ENCODE measurements at regions not wholly inside any gene's neighbourhood (a gene's known extent, or its start where the extent isn't known, plus 50 kb on each side); places are given as distances from the start of the nearest gene placed in this dataset.

DNA sequence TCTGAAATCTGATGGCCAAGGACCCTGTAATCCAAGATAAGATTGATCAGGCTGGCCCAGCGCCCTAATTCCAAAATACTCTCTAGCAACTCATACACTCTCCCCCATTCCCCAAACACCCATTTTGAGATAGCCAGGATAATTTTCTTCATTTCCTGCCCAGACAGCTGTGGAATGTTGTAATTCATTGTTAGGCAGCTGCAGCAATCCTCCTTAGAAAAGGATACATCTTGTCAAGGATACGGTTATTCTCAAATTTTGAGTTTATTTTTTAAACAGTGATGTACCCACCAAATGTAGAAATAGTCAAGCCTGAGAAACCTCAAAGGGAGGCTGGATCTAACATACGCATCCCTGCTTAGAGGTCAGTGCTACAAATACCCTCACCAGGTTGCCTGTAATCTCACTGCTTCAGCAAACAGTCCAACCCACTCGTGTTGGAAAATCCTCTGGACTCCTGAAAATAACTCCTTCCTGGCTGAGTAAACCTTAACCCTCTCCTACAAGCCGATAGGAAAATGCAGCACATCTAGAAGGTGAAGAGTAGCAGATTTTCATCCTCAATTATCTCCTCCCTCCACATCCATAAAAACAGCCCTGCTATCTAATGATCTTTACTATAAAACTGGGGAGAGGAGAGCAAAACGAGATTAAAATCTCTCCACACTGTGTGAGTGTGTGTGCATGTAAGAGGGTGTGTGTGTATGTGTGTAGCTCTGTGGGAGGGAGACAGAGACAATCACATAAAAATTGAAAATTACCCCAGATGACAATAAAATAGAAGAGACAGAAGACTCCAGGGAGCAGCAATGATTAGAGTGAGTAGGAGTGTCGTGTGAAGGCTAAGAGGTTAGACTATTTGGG lies 683.1 kb downstream of the DIAPH3 start:
- H3K9me3 ChIP-seq = no peaks in the 10 kb centered on the region
- no peak for TF ChIP-seq POLR2A (IDR thresholded peaks at IDR 0.05)
- TF ChIP-seq, protein P1, sequence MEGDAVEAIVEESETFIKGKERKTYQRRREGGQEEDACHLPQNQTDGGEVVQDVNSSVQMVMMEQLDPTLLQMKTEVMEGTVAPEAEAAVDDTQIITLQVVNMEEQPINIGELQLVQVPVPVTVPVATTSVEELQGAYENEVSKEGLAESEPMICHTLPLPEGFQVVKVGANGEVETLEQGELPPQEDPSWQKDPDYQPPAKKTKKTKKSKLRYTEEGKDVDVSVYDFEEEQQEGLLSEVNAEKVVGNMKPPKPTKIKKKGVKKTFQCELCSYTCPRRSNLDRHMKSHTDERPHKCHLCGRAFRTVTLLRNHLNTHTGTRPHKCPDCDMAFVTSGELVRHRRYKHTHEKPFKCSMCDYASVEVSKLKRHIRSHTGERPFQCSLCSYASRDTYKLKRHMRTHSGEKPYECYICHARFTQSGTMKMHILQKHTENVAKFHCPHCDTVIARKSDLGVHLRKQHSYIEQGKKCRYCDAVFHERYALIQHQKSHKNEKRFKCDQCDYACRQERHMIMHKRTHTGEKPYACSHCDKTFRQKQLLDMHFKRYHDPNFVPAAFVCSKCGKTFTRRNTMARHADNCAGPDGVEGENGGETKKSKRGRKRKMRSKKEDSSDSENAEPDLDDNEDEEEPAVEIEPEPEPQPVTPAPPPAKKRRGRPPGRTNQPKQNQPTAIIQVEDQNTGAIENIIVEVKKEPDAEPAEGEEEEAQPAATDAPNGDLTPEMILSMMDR (IDR thresholded peaks at IDR 0.05) = no peak
- no peak overlapping the region for H3K27ac ChIP-seq
- no peaks in the 10 kb centered on the region for H3K4me1 ChIP-seq
- no peak overlapping the region for H3K4me3 ChIP-seq
- no peaks in the 10 kb centered on the region for H3K36me3 ChIP-seq
- no peaks in the 10 kb centered on the region for H3K27me3 ChIP-seq
- DNase-seq = no peak

DNA sequence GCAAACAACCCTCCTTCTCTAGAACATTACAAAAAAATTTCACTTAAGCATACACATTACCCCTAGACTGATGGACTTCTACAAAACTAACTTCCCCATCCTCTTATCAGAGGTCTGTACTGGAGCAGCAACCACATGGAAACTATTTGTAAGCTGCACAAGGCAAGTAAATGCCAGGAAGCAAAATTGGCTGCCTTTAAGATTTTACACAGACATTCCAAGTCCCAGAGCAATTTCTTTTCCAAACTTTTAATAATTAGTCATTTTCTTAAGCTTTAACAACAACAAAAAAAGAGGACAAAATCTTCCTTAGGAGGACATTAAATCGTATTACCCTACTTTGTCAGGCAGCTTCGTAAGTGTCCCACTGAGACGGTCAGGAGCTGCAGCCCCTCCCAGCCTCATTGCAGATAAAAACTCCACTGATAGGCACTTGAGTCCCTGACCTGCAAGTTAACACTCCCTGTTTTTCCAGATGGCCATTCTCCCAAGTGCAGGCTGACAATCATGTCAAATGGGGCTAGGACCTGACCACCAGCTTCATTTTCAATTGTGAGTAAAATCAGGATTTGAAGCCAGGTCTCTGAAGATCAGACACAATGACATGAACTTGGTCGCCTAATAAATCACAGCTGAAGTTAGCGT lies 680.1 kb downstream of the DIAPH3 start:
- DNase-seq = no peak

DNA sequence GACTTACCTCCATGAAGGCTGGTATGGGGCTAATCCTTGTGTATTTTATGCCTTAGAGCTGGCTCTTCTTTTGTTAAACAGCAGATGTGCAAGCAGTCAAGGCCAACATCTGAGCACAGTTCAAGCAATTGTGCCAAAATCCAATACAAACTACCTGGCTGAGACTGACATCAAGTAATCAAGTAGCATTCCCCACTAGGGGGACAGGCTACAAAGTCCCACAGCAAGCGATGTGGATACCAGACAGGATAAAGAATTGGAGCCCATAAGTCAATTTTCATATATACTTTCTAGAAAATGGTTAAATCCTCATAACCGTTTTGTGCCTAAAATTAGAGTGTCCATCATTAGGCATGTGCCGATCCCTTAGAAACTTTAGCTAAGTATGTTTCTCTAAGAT lies 675.8 kb downstream of the DIAPH3 start:
- Histone ChIP-seq H3K4me3 (no peak overlapping the region), H3K36me3 (no peaks in the 10 kb centered on the region), H3K27me3 (no peaks in the 10 kb centered on the region), H3K9me3 (no peaks in the 10 kb centered on the region), H3K27ac (no peak overlapping the region), H3K4me1 (no peaks in the 10 kb centered on the region)
- no peak for DNase-seq
- TF ChIP-seq POLR2A (IDR thresholded peaks at IDR 0.05) = no peak
- TF ChIP-seq, protein P1 (IDR thresholded peaks at IDR 0.05) = no peak

More for the DNA sequence above, 680.1 kb downstream of the DIAPH3 start:
- Histone ChIP-seq H3K36me3 (no peaks in the 10 kb centered on the region), H3K9me3 (no peaks in the 10 kb centered on the region), H3K27me3 (no peaks in the 10 kb centered on the region), H3K4me3 (no peak overlapping the region), H3K4me1 (no peaks in the 10 kb centered on the region), H3K27ac (no peak overlapping the region)
- no peak for TF ChIP-seq POLR2A (IDR thresholded peaks at IDR 0.05)
- TF ChIP-seq, protein P1 (IDR thresholded peaks at IDR 0.05) = no peak

DNA sequence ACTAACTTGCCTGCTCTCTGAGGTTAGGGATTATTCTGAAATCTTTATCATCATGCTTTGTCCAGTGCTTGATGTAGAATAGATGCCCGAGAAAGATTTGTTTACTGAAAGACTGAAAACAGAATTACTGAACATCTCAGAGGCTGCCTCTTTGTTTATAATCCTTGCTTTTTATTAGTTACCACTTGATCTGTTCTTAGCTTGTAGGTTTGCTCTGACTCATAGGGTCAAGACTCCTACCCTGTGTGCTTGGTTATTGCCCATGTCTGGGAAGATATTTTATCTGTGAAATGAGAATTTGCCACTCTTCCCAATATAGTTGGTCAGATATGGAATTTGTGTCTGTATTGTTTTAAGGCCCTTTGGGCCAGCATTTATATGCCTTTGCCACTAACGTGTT lies 675.3 kb downstream of the DIAPH3 start:
- TF ChIP-seq, protein P1 (IDR thresholded peaks at IDR 0.05) = no peak
- no peak for TF ChIP-seq POLR2A (IDR thresholded peaks at IDR 0.05)
- no peak for DNase-seq
- no peaks in the 10 kb centered on the region for H3K9me3 ChIP-seq
- no peaks in the 10 kb centered on the region for H3K4me1 ChIP-seq
- H3K36me3 ChIP-seq = no peaks in the 10 kb centered on the region
- no peak overlapping the region for H3K27ac ChIP-seq
- no peak overlapping the region for H3K4me3 ChIP-seq
- no peaks in the 10 kb centered on the region for H3K27me3 ChIP-seq

DNA sequence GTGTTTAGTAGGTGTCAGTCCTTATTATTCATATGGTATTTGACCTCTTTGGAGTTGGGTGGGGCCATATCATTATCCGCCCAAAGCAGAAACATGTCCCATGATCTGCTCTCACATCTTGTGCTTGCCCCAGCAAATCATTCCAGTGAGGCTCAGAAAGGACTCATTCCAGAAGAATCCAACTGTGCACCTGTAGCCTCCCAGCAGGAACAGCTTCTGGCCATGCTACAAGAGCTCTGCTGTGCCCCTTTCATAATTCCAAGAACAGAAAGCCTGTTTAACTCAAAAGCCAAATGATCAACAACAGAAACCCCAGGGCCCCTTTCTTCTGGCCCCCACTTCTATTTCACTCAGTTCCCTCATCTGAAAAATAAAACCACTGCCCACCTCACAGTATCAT lies 673.1 kb downstream of the DIAPH3 start:
- H3K27ac ChIP-seq = no peak overlapping the region
- no peaks in the 10 kb centered on the region for H3K9me3 ChIP-seq
- H3K36me3 ChIP-seq = no peaks in the 10 kb centered on the region
- H3K4me1 ChIP-seq = no peaks in the 10 kb centered on the region
- H3K27me3 ChIP-seq = no peaks in the 10 kb centered on the region
- no peak overlapping the region for H3K4me3 ChIP-seq
- TF ChIP-seq POLR2A (IDR thresholded peaks at IDR 0.05) = no peak
- TF ChIP-seq, protein P1 (IDR thresholded peaks at IDR 0.05) = no peak
- no peak for DNase-seq

All from Peyer's patch (tissue), 4 donors.